Activated T-cell treated with anti-CD3 and anti-CD28 coated beads, Interleukin-2, amount 50 U/mL, for 72 hours (primary cell): ENCODE measurements at regions not wholly inside any gene's neighbourhood (a gene's known extent, or its start where the extent isn't known, plus 50 kb on each side); places are given as distances from the start of the nearest gene placed in this dataset.

Experiments used
- ATAC-seq, 2 donors: fragments of 150-1000 bp; cut with Tn5 transposase; replicated peaks in 1 of 2; 2 replicates each; pipeline ENCODE4 v1.10.0; 2021; ENCODE audit warnings: moderate library complexity in 2 of 2, mild to moderate bottlenecking in 1 of 2
- DNase-seq, 2 donors: peaks; one replicate each; pipeline ENCODE4 v3.0.0; 2021 to 2022; ENCODE audit warnings: mixed read lengths in 1 of 2
- H3K27ac Mint-ChIP-seq: one replicate; pipeline ENCODE4 v1.8.0; 2022; ENCODE audit warnings: mild to moderate bottlenecking, moderate library complexity, mixed read lengths
- H3K27me3 Mint-ChIP-seq: one replicate; pipeline ENCODE4 v1.8.0; 2022; ENCODE audit warnings: low read depth, mixed read lengths
- H3K36me3 Mint-ChIP-seq, 2 donors: one replicate each; pipeline ENCODE4 v1.8.0; 2022; ENCODE audit warnings: mixed read lengths in 2 of 2, mild to moderate bottlenecking in 1 of 2; ENCODE audit not compliant: insufficient read depth in 2 of 2
- H3K4me1 Mint-ChIP-seq: one replicate; pipeline ENCODE4 v1.8.0; 2022; ENCODE audit warnings: low read depth, mixed read lengths
- H3K4me3 Mint-ChIP-seq, 2 donors: one replicate each; pipeline ENCODE4 v1.8.0; 2022; ENCODE audit warnings: mild to moderate bottlenecking in 2 of 2, mixed read lengths in 2 of 2, moderate library complexity in 2 of 2
- H3K9me3 Mint-ChIP-seq, 2 donors: one replicate each; pipeline ENCODE4 v1.8.0; 2022; ENCODE audit warnings: mixed read lengths in 2 of 2

GRCh38 chr10:111531690-111532089 is 454.9 kb downstream of the ADRA2A start:
- Mint-ChIP-seq H3K4me3 (no peak overlapping the region), H3K4me1 (no peaks in the 10 kb centered on the region), H3K27me3 (no peaks in the 10 kb centered on the region), H3K36me3 (no peaks in the 10 kb centered on the region), H3K9me3 (peaks cover 0 to 2% of the 10 kb centered on the region in 2 donors), H3K27ac (no peak overlapping the region)
- no peak for DNase-seq
- ATAC-seq: no peak

- DNase-seq (no peak), ATAC-seq (no peak)
- H3K27ac Mint-ChIP-seq: no peak overlapping the region
- H3K36me3 Mint-ChIP-seq: no peaks in the 10 kb centered on the region
- no peak overlapping the region for H3K4me3 Mint-ChIP-seq
- H3K27me3 Mint-ChIP-seq: no peaks in the 10 kb centered on the region
- H3K4me1 Mint-ChIP-seq: no peaks in the 10 kb centered on the region
- peaks cover 0 to 2% of the 10 kb centered on the region in 2 donors for H3K9me3 Mint-ChIP-seq
Observed at GRCh38 chr10:111532139-111532538, 455.3 kb downstream of the ADRA2A start.

GRCh38 chr10:111539246-111539645 is 462.4 kb downstream of the ADRA2A start:
- no peaks in the 10 kb centered on the region for H3K27me3 Mint-ChIP-seq
- ATAC-seq: no peak
- H3K4me1 Mint-ChIP-seq: no peaks in the 10 kb centered on the region
- DNase-seq: no peak
- H3K27ac Mint-ChIP-seq: no peak overlapping the region
- no peaks in the 10 kb centered on the region for H3K36me3 Mint-ChIP-seq
- no peaks in the 10 kb centered on the region for H3K9me3 Mint-ChIP-seq
- no peak overlapping the region for H3K4me3 Mint-ChIP-seq

GRCh38 chr10:111543854-111544253 is 467.0 kb downstream of the ADRA2A start:
- Mint-ChIP-seq H3K4me1 (no peaks in the 10 kb centered on the region), H3K27me3 (no peaks in the 10 kb centered on the region), H3K9me3 (no peaks in the 10 kb centered on the region), H3K4me3 (no peak overlapping the region), H3K27ac (no peak overlapping the region), H3K36me3 (no peaks in the 10 kb centered on the region)
- no peak for DNase-seq
- no peak for ATAC-seq

- Mint-ChIP-seq H3K27ac (no peak overlapping the region), H3K27me3 (no peaks in the 10 kb centered on the region), H3K4me3 (no peak overlapping the region), H3K36me3 (no peaks in the 10 kb centered on the region), H3K9me3 (no peaks in the 10 kb centered on the region), H3K4me1 (no peaks in the 10 kb centered on the region)
- ATAC-seq (no peak), DNase-seq (no peak)
Observed at GRCh38 chr10:111545861-111546605, 469.2 kb downstream of the ADRA2A start.

- no peaks in the 10 kb centered on the region for H3K27me3 Mint-ChIP-seq
- ATAC-seq (no peak), DNase-seq (no peak)
- H3K36me3 Mint-ChIP-seq: no peaks in the 10 kb centered on the region
- H3K4me3 Mint-ChIP-seq: no peak overlapping the region
- H3K27ac Mint-ChIP-seq: no peak overlapping the region
- no peaks in the 10 kb centered on the region for H3K4me1 Mint-ChIP-seq
- H3K9me3 Mint-ChIP-seq: no peaks in the 10 kb centered on the region
Observed at GRCh38 chr10:111548084-111548726, 471.4 kb downstream of the ADRA2A start.

GRCh38 chr10:111551001-111551400 is 474.2 kb downstream of the ADRA2A start:
- Mint-ChIP-seq H3K27me3 (no peaks in the 10 kb centered on the region), H3K9me3 (no peaks in the 10 kb centered on the region), H3K4me1 (no peaks in the 10 kb centered on the region), H3K27ac (no peak overlapping the region), H3K36me3 (no peaks in the 10 kb centered on the region), H3K4me3 (no peak overlapping the region)
- ATAC-seq (no peak), DNase-seq (no peak)

GRCh38 chr10:111556666-111557065 is 479.8 kb downstream of the ADRA2A start:
- ATAC-seq (no peak), DNase-seq (no peak)
- H3K4me3 Mint-ChIP-seq: no peak overlapping the region
- H3K9me3 Mint-ChIP-seq: no peaks in the 10 kb centered on the region
- no peaks in the 10 kb centered on the region for H3K27me3 Mint-ChIP-seq
- no peak overlapping the region for H3K27ac Mint-ChIP-seq
- H3K4me1 Mint-ChIP-seq: no peaks in the 10 kb centered on the region
- H3K36me3 Mint-ChIP-seq: no peaks in the 10 kb centered on the region

GRCh38 chr10:111558211-111558610 is 481.4 kb downstream of the ADRA2A start:
- H3K27ac Mint-ChIP-seq: no peak overlapping the region
- no peaks in the 10 kb centered on the region for H3K4me1 Mint-ChIP-seq
- no peaks in the 10 kb centered on the region for H3K9me3 Mint-ChIP-seq
- DNase-seq: no peak
- ATAC-seq: no peak
- no peaks in the 10 kb centered on the region for H3K36me3 Mint-ChIP-seq
- H3K27me3 Mint-ChIP-seq: peaks cover 7% of the 10 kb centered on the region
- no peak overlapping the region for H3K4me3 Mint-ChIP-seq

GRCh38 chr10:111560027-111560426 is 483.2 kb downstream of the ADRA2A start:
- H3K27ac Mint-ChIP-seq: no peak overlapping the region

GRCh38 chr10:111561124-111561523 is 484.3 kb downstream of the ADRA2A start:
- H3K27me3 Mint-ChIP-seq: peaks cover 14% of the 10 kb centered on the region

More at GRCh38 chr10:111560027-111560426, 483.2 kb downstream of the ADRA2A start:
- H3K9me3 Mint-ChIP-seq: no peaks in the 10 kb centered on the region
- ATAC-seq: no peak
- DNase-seq: no peak
- H3K4me1 Mint-ChIP-seq: no peaks in the 10 kb centered on the region
- H3K4me3 Mint-ChIP-seq: no peak overlapping the region
- H3K27me3 Mint-ChIP-seq: peaks cover 7% of the 10 kb centered on the region
- H3K36me3 Mint-ChIP-seq: no peaks in the 10 kb centered on the region

GRCh38 chr10:111565542-111565941 is 488.7 kb downstream of the ADRA2A start:
- no peaks in the 10 kb centered on the region for H3K4me1 Mint-ChIP-seq
- no peaks in the 10 kb centered on the region for H3K36me3 Mint-ChIP-seq
- H3K27me3 Mint-ChIP-seq: peaks cover 28% of the 10 kb centered on the region
- DNase-seq: no peak
- H3K9me3 Mint-ChIP-seq: no peaks in the 10 kb centered on the region
- ATAC-seq: no peak
- H3K4me3 Mint-ChIP-seq: no peak overlapping the region
- H3K27ac Mint-ChIP-seq: no peak overlapping the region

More at GRCh38 chr10:111561124-111561523, 484.3 kb downstream of the ADRA2A start:
- Mint-ChIP-seq H3K4me3 (no peak overlapping the region), H3K27ac (no peak overlapping the region), H3K4me1 (no peaks in the 10 kb centered on the region), H3K9me3 (no peaks in the 10 kb centered on the region), H3K36me3 (no peaks in the 10 kb centered on the region)
- ATAC-seq (no peak), DNase-seq (no peak)

GRCh38 chr10:111578076-111578475 is 501.2 kb downstream of the ADRA2A start:
- Mint-ChIP-seq H3K27me3 (peaks cover 13% of the 10 kb centered on the region), H3K4me3 (no peak overlapping the region), H3K4me1 (no peaks in the 10 kb centered on the region), H3K36me3 (no peaks in the 10 kb centered on the region), H3K9me3 (peaks cover 0 to 4% of the 10 kb centered on the region in 2 donors), H3K27ac (no peak overlapping the region)
- ATAC-seq: no peak
- no peak for DNase-seq

- ATAC-seq: no peak
- Mint-ChIP-seq H3K4me1 (no peaks in the 10 kb centered on the region), H3K27ac (no peak overlapping the region), H3K36me3 (no peaks in the 10 kb centered on the region), H3K27me3 (peaks cover 13% of the 10 kb centered on the region), H3K9me3 (peaks cover 0 to 4% of the 10 kb centered on the region in 2 donors), H3K4me3 (no peak overlapping the region)
- DNase-seq: no peak
Observed at GRCh38 chr10:111579473-111579872, 502.6 kb downstream of the ADRA2A start.
